ENCODE measurements at regions not wholly inside any gene's neighbourhood (a gene's known extent, or its start where the extent isn't known, plus 50 kb on each side); places are given as distances from the start of the nearest gene placed in this dataset.

GRCh38 chr3:137163958-137164357, 206.2 kb downstream of the IL20RB start:
- H2AFZ ChIP-seq (ENCODE audit: low read length), result no peak overlapping the region
- H4K20me1 ChIP-seq (ENCODE audit: insufficient read depth, low read length), result no peaks in the 10 kb centered on the region
- H3K36me3 ChIP-seq (ENCODE audit: insufficient read depth, low read length), result no peaks in the 10 kb centered on the region
- no peaks in the 10 kb centered on the region for H3K9me2 ChIP-seq (ENCODE audit: low read depth, low read length)
- H3K79me2 ChIP-seq (ENCODE audit: insufficient read depth, low read length), result no peaks in the 10 kb centered on the region
- no peak for TF ChIP-seq CTCF (IDR thresholded peaks at IDR 0.05; ENCODE audit: low read length)
- no peak for TF ChIP-seq EZH2 (IDR thresholded peaks at IDR 0.05; ENCODE audit: borderline replicate concordance, low read length)
- H3K9ac ChIP-seq (ENCODE audit: low read length), result no peak overlapping the region
- H3K4me3 ChIP-seq (ENCODE audit: low read depth, low read length, poor library complexity, severe bottlenecking), result no peak overlapping the region
- no peak overlapping the region for H3K27ac ChIP-seq (ENCODE audit: low read depth, low read length, poor library complexity, severe bottlenecking)
- H3K9me3 ChIP-seq (ENCODE audit: low read length), result no peaks in the 10 kb centered on the region
- no peaks in the 10 kb centered on the region for H3F3A ChIP-seq (ENCODE audit: insufficient read depth, low read length)
- H3K4me1 ChIP-seq (ENCODE audit: insufficient read depth, low read length, severe bottlenecking), result no peaks in the 10 kb centered on the region
- no peak overlapping the region for H3K4me2 ChIP-seq (ENCODE audit: low read length)
- no peaks in the 10 kb centered on the region for H3K27me3 ChIP-seq (ENCODE audit: insufficient read depth, low read length)

GRCh38 chr3:137165117-137165806, 207.5 kb downstream of the IL20RB start:
- no peaks in the 10 kb centered on the region for H3F3A ChIP-seq (ENCODE audit: insufficient read depth, low read length)
- H3K9ac ChIP-seq (ENCODE audit: low read length), result no peak overlapping the region
- H3K9me3 ChIP-seq (ENCODE audit: low read length), result no peaks in the 10 kb centered on the region
- no peaks in the 10 kb centered on the region for H3K79me2 ChIP-seq (ENCODE audit: insufficient read depth, low read length)
- no peaks in the 10 kb centered on the region for H3K27me3 ChIP-seq (ENCODE audit: insufficient read depth, low read length)
- H3K9me2 ChIP-seq (ENCODE audit: low read depth, low read length), result no peaks in the 10 kb centered on the region
- no peak overlapping the region for H2AFZ ChIP-seq (ENCODE audit: low read length)
- no peaks in the 10 kb centered on the region for H3K4me1 ChIP-seq (ENCODE audit: insufficient read depth, low read length, severe bottlenecking)
- H3K4me3 ChIP-seq (ENCODE audit: low read depth, low read length, poor library complexity, severe bottlenecking), result no peak overlapping the region
- no peaks in the 10 kb centered on the region for H3K36me3 ChIP-seq (ENCODE audit: insufficient read depth, low read length)
- no peak overlapping the region for H3K27ac ChIP-seq (ENCODE audit: low read depth, low read length, poor library complexity, severe bottlenecking)
- TF ChIP-seq EZH2 (IDR thresholded peaks at IDR 0.05; ENCODE audit: borderline replicate concordance, low read length) (no peak), CTCF (IDR thresholded peaks at IDR 0.05; ENCODE audit: low read length) (no peak)
- no peak overlapping the region for H3K4me2 ChIP-seq (ENCODE audit: low read length)
- H4K20me1 ChIP-seq (ENCODE audit: insufficient read depth, low read length), result no peaks in the 10 kb centered on the region

- no peaks in the 10 kb centered on the region for H3K9me2 ChIP-seq (ENCODE audit: low read depth, low read length)
- TF ChIP-seq CTCF (IDR thresholded peaks at IDR 0.05; ENCODE audit: low read length), result no peak
- no peak for TF ChIP-seq EZH2 (IDR thresholded peaks at IDR 0.05; ENCODE audit: borderline replicate concordance, low read length)
- no peak overlapping the region for H3K4me3 ChIP-seq (ENCODE audit: low read depth, low read length, poor library complexity, severe bottlenecking)
- no peak overlapping the region for H3K9ac ChIP-seq (ENCODE audit: low read length)
- H2AFZ ChIP-seq (ENCODE audit: low read length), result no peak overlapping the region
- H3K27me3 ChIP-seq (ENCODE audit: insufficient read depth, low read length), result no peaks in the 10 kb centered on the region
- no peaks in the 10 kb centered on the region for H4K20me1 ChIP-seq (ENCODE audit: insufficient read depth, low read length)
- H3K4me1 ChIP-seq (ENCODE audit: insufficient read depth, low read length, severe bottlenecking), result no peaks in the 10 kb centered on the region
- H3K79me2 ChIP-seq (ENCODE audit: insufficient read depth, low read length), result no peaks in the 10 kb centered on the region
- H3K9me3 ChIP-seq (ENCODE audit: low read length), result no peaks in the 10 kb centered on the region
- H3K36me3 ChIP-seq (ENCODE audit: insufficient read depth, low read length), result no peaks in the 10 kb centered on the region
- no peaks in the 10 kb centered on the region for H3F3A ChIP-seq (ENCODE audit: insufficient read depth, low read length)
- H3K4me2 ChIP-seq (ENCODE audit: low read length), result no peak overlapping the region
- H3K27ac ChIP-seq (ENCODE audit: low read depth, low read length, poor library complexity, severe bottlenecking), result no peak overlapping the region
These were observed 214.2 kb downstream of the IL20RB start for GRCh38 chr3:137171834-137172603.

Measured in OCI-LY1 (cell line).